MG63 (cell line): ENCODE measurements at regions not wholly inside any gene's neighbourhood (a gene's known extent, or its start where the extent isn't known, plus 50 kb on each side); places are given as distances from the start of the nearest gene placed in this dataset.

ENCODE experiments used
- DNase-seq: peaks from one replicate; pipeline ENCODE4 v3.0.0-alpha.2; 2020
- H3K27me3 ChIP-seq: fragments of 250-450 bp; sonication (Bioruptor Pico); 2 replicates; pipeline ENCODE4 v1.5.1; 2020; ENCODE audit warnings: mild to moderate bottlenecking, moderate library complexity
- H3K36me3 ChIP-seq: fragments of 250-450 bp; sonication (Bioruptor Pico); 2 replicates; pipeline ENCODE4 v1.5.1; 2020; ENCODE audit warnings: mild to moderate bottlenecking, moderate library complexity
- H3K4me3 ChIP-seq: fragments of 250-450 bp; sonication (Bioruptor Pico); 2 replicates; pipeline ENCODE4 v1.5.1; 2020; ENCODE audit warnings: mild to moderate bottlenecking, moderate library complexity
- H3K9me3 ChIP-seq: fragments of 250-450 bp; sonication (Bioruptor Pico); 2 replicates; pipeline ENCODE4 v1.5.1; 2020; ENCODE audit warnings: mild to moderate bottlenecking, moderate library complexity

DNA sequence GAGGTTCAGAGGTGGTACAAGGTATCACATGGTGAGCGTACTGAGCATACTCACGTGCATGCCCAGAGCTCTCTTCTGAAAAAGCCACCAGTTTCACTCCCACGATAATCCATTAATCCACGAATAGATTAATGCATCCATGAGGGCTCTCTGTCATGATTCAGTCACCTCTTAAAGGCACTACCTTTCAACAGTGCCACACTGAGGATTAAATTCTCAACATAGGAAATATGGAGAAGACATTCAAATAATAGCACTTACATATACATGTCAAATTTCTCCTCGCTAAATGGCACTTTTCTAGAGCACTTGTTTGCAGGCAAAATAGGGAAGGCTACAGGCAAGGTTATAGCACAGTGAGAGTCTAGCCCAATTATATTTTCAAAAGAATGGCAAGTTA is 825.9 kb downstream of the TRIB2 start:
- H3K27me3 ChIP-seq: 0 out of 2 replicates have a peak, but pooled peaks cover 2% of the 10 kb centered on the region
- H3K9me3 ChIP-seq: peaks cover 3% of the 10 kb centered on the region; the same call in 1 of the 2 replicates
- no peak overlapping the region for H3K4me3 ChIP-seq
- DNase-seq: no peak
- H3K36me3 ChIP-seq: no peaks in the 10 kb centered on the region

DNA sequence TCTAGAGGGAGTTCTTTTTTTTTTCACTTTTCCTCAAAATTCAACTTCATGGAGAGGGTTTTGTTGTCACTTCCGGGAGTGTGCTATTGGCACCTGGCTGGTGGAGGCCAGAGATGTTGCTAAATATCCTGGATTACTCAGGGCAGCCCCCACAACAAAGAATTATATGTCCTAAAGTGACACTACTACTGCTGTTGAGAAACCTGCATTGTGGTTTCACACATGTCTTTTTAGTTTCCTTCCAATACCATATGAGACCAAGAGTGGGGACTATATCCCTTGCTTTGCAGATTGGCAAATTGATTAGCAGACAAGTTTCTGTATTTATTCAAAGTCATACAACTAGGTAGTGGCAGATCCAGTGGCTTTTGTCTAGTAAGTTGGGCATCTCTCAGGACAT is 826.8 kb downstream of the TRIB2 start:
- peaks cover 4% of the 10 kb centered on the region; the same call in 1 of the 2 replicates for H3K9me3 ChIP-seq
- H3K36me3 ChIP-seq: no peaks in the 10 kb centered on the region
- 0 out of 2 replicates have a peak, but pooled peaks cover 2% of the 10 kb centered on the region for H3K27me3 ChIP-seq
- DNase-seq: no peak
- no peak overlapping the region for H3K4me3 ChIP-seq

DNA sequence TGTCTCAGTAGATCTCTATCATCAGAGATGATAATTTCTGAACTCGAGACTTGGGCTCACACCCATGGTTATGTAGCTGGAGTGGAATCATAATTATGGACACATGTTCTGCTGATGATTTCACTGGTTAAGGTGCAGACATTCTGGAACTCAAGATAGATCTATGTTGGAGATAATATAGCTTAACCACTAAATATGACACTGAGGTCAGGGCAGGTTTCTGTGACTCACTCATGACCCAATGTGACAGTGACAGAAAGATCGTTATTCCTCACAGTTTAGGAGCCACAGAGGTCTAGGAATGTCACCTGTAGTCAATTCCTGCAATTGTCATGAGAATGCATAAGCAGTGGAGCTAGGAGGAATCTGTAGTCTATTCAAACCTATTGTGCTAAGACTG is 828.6 kb downstream of the TRIB2 start:
- no peak for DNase-seq
- H3K36me3 ChIP-seq: no peaks in the 10 kb centered on the region
- no peak overlapping the region for H3K4me3 ChIP-seq

DNA sequence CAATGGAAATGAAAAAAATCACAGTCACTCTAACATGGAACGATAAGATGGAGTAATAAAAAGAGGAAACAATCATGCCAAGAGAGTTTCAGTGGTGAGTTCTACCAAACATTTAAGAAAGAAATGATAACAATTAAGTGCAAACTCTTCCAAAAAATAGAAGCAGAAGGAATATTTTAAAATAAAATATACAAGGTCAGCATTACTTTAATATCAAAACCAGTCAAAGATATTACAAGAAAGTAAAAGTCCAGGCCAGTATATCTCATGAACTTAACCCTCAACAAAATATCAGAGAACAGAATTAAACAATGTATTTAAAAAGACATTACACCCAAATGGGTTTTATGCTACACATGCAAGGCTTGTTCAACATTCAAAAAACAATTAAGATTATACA is 829.4 kb downstream of the TRIB2 start:
- Histone ChIP-seq H3K4me3 (no peak overlapping the region), H3K27me3 (0 out of 2 replicates have a peak, but pooled peaks cover 2% of the 10 kb centered on the region), H3K9me3 (peaks cover 4% of the 10 kb centered on the region; the same call in 1 of the 2 replicates), H3K36me3 (no peaks in the 10 kb centered on the region)
- DNase-seq: no peak

More for the DNA sequence above, 828.6 kb downstream of the TRIB2 start:
- H3K27me3 ChIP-seq: 0 out of 2 replicates have a peak, but pooled peaks cover 2% of the 10 kb centered on the region
- peaks cover 4% of the 10 kb centered on the region; the same call in 1 of the 2 replicates for H3K9me3 ChIP-seq

DNA sequence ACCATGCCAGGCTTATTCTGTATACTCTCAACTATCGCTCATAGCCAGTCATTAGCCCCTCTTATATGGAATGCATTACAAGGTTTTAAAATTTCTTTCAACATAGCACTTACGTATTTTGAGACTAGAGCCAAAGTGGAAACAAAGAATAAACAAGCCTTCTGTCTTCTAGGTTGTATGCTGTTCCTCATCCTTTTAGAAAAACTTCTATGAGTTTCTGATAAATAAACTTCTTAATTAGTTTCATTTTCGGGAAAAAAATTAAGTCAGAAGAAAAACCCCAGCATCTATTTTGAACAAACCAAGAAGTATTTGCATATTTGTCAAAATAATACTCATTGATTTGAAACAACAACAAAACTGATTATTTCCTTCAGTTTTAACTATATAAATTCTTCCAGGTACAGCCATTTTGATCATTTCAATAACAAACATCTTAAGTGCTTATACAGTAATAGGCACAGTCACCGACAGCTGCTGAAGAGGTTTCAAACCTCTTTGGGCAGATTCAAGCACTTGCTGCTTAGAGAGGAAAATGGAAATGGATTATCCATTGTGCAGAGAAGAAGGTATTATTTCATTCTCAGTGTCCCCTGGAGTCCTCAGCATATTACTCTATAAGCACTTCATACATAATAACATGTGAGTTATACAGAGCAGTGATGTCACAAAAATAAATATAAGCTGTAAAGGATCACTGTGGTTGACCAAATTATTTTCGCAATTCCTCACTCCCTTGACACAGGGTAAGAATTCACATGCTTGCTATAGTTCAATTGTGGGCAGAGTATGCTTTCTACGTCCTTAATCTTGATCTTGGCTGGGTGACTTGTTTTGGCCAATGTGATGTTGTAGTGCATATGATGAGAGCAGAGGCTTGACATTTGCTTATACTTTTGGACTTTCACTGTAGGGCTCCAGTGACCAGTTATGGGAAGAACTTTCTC is 833.8 kb downstream of the TRIB2 start:
- no peaks in the 10 kb centered on the region for H3K27me3 ChIP-seq
- no peaks in the 10 kb centered on the region for H3K36me3 ChIP-seq
- H3K4me3 ChIP-seq: peak overlapping the region; percentile 15; the same call in 1 of the 2 replicates
- H3K9me3 ChIP-seq: peaks cover 4% of the 10 kb centered on the region; the same call in 1 of the 2 replicates
- no peak for DNase-seq

DNA sequence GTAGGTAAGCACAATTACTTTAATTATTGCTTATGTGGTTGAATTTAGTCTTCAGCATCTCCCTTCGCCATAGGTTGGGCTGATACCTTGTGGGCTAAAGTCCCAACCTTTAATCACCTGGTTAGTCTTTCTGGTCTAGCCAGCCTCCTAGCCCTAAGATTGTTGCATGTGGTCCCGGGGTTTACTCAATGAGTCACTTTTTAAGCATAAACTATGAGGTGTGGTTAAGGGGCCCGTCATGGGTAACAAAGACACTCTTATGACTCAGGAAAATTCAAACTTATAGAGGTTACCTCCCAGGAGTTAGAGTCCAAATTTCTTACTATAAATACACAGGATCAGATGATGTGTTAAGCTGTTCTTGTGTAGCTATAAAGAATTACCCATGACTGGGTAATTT is 841.6 kb downstream of the TRIB2 start:
- no peaks in the 10 kb centered on the region; the same call in 1 of the 2 replicates for H3K27me3 ChIP-seq
- H3K4me3 ChIP-seq: no peak overlapping the region
- DNase-seq: peak; percentile 30

DNA sequence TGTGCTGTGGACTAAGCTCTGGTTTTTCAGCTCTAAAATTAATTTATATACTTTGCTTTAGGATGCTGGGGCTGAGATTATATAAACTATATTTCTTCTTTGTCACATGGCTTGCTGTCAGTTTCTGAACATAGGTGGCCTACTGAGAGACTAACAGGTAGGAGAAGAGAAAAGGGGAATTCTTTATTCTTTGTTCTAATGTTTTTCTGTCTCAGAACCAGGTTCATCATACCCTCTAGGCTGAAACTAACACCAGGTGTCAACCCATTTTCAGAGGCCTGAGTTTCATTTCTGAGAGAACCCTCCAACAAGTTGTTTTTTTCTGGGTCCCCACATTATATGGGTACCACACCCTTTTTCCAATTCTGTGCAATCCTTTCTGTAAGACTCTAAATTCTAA is 843.6 kb downstream of the TRIB2 start:
- DNase-seq: no peak
- Histone ChIP-seq H3K36me3 (no peaks in the 10 kb centered on the region), H3K9me3 (no peaks in the 10 kb centered on the region), H3K27me3 (no peaks in the 10 kb centered on the region; the same call in 1 of the 2 replicates), H3K4me3 (no peak overlapping the region)

More for the DNA sequence above, 841.6 kb downstream of the TRIB2 start:
- Histone ChIP-seq H3K36me3 (no peaks in the 10 kb centered on the region), H3K9me3 (no peaks in the 10 kb centered on the region)

DNA sequence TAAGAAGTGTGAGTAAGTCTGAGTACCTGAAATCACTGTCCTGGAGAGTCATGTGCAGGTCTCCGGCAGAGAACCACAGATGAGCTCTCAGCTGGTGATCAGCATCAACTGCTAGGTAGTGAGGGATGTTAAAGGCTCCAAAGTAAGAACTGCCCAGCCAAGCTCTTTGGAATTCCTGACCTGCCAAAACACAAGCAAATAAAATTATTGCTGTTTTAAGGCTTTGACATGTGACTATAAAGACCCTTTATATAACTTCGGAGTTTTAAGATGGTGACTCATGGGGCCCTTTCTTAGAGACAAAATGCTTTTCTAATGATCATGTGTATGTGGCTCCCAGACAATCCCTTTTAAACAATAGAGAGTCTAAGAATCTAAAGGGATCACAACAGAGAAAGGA is 855.7 kb downstream of the TRIB2 start:
- Histone ChIP-seq H3K4me3 (no peak overlapping the region), H3K9me3 (no peaks in the 10 kb centered on the region), H3K27me3 (no peaks in the 10 kb centered on the region), H3K36me3 (no peaks in the 10 kb centered on the region)
- no peak for DNase-seq

DNA sequence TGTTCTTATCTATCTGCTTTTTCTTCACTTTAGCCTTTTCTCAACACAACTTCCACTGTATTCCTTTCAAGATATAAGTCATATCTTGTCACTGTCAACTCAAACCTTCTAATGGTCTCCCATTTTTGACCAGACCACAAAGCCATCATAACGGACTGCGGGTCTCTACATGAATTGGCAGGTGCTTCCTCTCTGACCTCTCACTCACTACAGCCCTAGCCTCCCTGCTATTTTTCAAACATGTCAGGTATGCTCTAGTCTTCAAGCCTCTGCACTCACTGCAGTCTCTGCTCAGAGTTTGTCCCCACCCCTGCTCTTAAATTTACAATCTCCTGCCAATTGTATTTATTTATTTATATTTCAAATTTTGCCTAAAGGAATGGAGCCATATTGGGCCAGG is 858.1 kb downstream of the TRIB2 start:
- DNase-seq: no peak
- H3K4me3 ChIP-seq: no peak overlapping the region
- no peaks in the 10 kb centered on the region for H3K36me3 ChIP-seq
- H3K9me3 ChIP-seq: no peaks in the 10 kb centered on the region
- no peaks in the 10 kb centered on the region for H3K27me3 ChIP-seq

DNA sequence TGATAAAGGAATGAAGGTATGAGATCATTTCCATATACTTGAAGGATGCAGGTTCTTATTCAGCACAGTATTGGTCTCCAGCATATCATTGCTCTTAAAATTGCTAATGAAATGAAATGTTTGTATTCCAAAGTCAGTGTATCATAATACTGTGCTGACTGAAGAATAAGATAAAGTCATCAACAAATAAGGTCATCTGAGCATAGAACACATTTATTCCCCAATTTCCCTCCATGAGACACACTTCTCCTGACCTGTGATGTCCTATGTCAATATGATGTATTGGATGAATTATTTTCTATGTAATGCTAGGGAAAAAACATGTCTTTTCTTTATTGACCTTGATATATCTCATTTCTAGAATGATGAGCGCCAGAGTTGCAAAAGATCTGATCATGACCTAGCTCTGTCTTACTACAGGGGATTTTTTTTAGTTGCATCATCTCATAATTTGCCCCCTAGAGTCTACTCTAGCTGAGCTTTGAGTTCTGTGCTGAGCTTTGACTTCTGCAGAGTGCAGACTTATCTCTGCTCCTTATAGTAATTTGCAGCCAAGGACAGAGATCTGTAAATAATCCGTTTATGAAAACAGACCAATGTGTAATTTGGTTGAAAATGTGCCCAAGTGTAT is 859.8 kb downstream of the TRIB2 start:
- H3K9me3 ChIP-seq: no peaks in the 10 kb centered on the region
- no peak overlapping the region for H3K4me3 ChIP-seq
- H3K36me3 ChIP-seq: no peaks in the 10 kb centered on the region
- no peaks in the 10 kb centered on the region for H3K27me3 ChIP-seq
- DNase-seq: no peak

DNA sequence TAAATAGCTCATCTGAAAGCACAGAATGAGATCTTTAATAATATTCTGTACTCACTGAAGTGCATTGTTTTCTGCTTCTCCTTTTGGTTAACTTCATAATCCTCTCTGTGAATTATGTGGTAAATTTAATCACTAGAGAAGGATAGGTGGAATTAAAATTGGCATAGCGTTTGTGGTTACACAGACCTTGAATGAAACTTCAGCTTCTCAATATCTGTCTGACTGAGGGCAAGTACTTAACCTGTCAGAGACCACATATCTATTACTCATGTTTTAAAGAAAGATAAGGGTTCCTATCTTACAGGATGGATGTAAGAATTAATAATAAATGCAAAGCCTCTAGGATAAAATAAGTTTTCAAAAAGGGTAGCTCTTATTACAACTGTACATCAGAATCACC is 861.8 kb downstream of the TRIB2 start:
- Histone ChIP-seq H3K36me3 (no peaks in the 10 kb centered on the region), H3K4me3 (no peak overlapping the region), H3K9me3 (no peaks in the 10 kb centered on the region), H3K27me3 (no peaks in the 10 kb centered on the region)
- no peak for DNase-seq

DNA sequence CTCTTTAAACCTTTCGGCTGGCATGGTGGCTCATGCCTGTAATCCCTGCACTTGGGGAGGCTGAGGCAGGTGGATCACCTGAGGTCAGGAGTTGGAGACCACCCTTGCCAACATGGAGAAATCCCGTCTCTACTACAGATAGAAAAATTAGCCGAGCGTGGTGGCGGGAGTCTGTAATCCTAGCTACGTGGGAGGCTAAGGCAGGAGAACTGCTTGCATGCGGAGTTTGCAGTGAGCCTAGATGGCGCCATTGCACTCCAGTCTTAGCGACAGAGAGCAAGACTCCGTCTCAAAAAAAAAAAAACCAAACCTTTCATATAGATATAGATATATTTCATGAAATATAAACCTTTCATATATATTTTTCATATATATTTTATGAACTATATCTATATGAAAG is 864.7 kb downstream of the TRIB2 start:
- DNase-seq: no peak
- H3K9me3 ChIP-seq: no peaks in the 10 kb centered on the region
- no peaks in the 10 kb centered on the region for H3K27me3 ChIP-seq
- H3K4me3 ChIP-seq: no peak overlapping the region
- no peaks in the 10 kb centered on the region for H3K36me3 ChIP-seq

DNA sequence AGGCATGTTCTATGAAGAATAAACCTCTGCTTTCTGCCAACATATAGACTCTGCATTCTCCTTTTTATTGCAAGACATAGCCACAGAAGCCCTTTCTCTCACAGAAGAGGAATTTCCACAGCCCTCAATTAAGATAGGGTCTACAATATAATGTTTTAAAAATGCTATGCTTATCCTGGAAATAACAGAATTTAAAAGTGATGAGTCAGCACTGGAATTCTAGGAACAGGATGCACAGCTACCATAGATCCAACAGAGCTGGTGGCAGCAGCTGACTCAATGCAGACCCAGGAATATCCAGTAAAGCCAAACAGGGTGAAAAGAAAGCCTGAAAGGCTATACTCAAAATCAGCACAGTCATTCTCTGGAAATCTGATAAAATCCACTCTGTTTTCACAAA is 866.9 kb downstream of the TRIB2 start:
- Histone ChIP-seq H3K9me3 (no peaks in the 10 kb centered on the region), H3K4me3 (no peak overlapping the region), H3K27me3 (no peaks in the 10 kb centered on the region), H3K36me3 (no peaks in the 10 kb centered on the region)
- DNase-seq: no peak

DNA sequence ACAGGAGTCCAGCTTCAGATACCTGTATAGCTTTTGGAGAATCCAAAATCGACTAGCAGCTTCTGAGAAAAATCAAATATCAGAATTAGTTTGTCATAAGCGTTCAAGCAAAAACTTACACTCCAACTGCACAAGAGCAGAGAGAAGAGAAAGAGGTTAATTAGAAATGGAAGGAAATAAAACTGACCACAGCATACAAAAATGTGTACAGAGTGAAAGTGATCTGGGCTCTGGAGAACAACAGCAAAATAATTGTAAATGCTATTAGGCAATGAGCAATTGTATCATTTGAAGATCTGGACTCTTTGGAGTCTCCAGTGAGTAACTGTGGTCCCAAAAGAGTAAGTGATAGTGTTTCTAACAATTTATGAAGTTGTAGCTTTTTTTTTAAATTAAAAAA is 867.3 kb downstream of the TRIB2 start:
- H3K4me3 ChIP-seq: no peak overlapping the region
- no peaks in the 10 kb centered on the region for H3K9me3 ChIP-seq
- H3K36me3 ChIP-seq: no peaks in the 10 kb centered on the region
- no peaks in the 10 kb centered on the region for H3K27me3 ChIP-seq
- no peak for DNase-seq

DNA sequence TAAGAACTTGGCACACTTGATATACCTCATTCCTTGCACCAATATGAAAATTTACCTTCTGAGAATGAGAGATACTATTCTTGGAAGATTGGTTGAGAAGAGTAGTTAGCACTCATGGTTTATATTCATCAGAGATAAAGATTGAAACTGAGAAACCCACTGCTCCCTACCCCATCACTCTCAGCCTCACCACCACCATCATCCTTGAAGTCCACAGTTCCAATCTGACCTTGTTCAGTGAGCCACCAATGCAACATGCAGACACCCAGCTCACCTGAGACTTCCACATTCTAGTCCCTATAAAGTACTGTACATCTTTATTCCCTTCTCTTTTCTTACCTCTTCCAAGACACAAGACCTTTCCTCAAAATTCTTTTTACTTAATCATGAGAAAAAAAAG is 869.0 kb downstream of the TRIB2 start:
- H3K36me3 ChIP-seq: no peaks in the 10 kb centered on the region
- no peaks in the 10 kb centered on the region for H3K27me3 ChIP-seq
- no peak for DNase-seq
- H3K9me3 ChIP-seq: no peaks in the 10 kb centered on the region
- no peak overlapping the region for H3K4me3 ChIP-seq

DNA sequence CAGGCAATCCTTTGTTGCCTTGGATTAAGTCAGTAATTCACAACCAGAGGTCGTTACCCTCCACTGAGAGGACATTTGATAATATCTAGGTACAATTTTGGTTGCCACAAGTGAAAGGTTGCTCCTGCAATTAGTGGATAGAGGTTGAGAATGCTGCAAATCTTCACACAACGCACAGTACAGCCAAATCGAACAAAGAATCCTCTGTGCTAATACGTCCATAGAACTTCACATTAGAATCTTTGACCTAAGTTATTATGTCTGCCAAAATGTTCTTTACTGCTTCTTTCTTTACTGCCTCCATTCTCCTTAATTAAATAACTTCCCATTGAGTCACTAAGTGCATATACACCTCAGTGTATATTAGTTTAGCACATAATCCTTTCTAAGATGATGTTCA is 879.5 kb downstream of the TRIB2 start:
- Histone ChIP-seq H3K27me3 (no peaks in the 10 kb centered on the region), H3K4me3 (no peak overlapping the region), H3K36me3 (no peaks in the 10 kb centered on the region), H3K9me3 (no peaks in the 10 kb centered on the region)
- no peak for DNase-seq

DNA sequence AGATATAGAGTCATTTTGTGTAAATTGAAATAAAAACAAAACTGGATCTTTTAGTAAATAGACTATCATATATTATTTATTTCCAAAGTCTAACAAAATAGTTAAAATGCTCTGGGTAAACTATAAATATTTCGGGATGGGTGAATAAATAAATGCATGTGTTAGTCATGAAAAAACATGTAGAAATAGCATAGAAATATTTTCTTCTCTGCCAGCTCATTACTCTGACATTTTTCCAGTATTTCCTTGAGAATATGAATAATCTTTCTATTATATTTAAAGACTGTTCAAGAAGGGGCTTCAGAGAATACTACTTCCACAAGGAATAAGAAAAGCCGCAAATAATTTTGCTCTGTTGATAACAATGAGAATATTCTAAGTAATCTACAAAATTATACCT is 880.4 kb downstream of the TRIB2 start:
- Histone ChIP-seq H3K36me3 (no peaks in the 10 kb centered on the region), H3K27me3 (no peaks in the 10 kb centered on the region), H3K4me3 (no peak overlapping the region), H3K9me3 (no peaks in the 10 kb centered on the region)
- no peak for DNase-seq
